ENCODE measurements at regions not wholly inside any gene's neighbourhood (a gene's known extent, or its start where the extent isn't known, plus 50 kb on each side); places are given as distances from the start of the nearest gene placed in this dataset.

- dilution Hi-C loops (cut with MboI; ENCODE audit: extremely low pct_ligation_motif_present, low sequenced_read_pairs), result no loop called here
- TF ChIP-seq EZH2 (IDR thresholded peaks at IDR 0.05; ENCODE audit: low read length), result no peak
- TF ChIP-seq, protein P1, sequence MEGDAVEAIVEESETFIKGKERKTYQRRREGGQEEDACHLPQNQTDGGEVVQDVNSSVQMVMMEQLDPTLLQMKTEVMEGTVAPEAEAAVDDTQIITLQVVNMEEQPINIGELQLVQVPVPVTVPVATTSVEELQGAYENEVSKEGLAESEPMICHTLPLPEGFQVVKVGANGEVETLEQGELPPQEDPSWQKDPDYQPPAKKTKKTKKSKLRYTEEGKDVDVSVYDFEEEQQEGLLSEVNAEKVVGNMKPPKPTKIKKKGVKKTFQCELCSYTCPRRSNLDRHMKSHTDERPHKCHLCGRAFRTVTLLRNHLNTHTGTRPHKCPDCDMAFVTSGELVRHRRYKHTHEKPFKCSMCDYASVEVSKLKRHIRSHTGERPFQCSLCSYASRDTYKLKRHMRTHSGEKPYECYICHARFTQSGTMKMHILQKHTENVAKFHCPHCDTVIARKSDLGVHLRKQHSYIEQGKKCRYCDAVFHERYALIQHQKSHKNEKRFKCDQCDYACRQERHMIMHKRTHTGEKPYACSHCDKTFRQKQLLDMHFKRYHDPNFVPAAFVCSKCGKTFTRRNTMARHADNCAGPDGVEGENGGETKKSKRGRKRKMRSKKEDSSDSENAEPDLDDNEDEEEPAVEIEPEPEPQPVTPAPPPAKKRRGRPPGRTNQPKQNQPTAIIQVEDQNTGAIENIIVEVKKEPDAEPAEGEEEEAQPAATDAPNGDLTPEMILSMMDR (optimal IDR thresholded peaks at IDR 0.05 in 1 of 3, IDR thresholded peaks at IDR 0.05 in 1 of 3, conservative IDR thresholded peaks at IDR 0.05 in 1 of 3; ENCODE audit: extremely low read depth in 1 of 3, insufficient read depth in 2 of 3, low read length in 3 of 3), result no peak
Measured at GRCh38 chr15:95864467-95864886, 466.0 kb upstream of the NR2F2 start.

GRCh38 chr15:95865330-95865739, 465.2 kb upstream of the NR2F2 start:
- dilution Hi-C loops (cut with MboI; ENCODE audit: extremely low pct_ligation_motif_present, low sequenced_read_pairs), result no loop called here
- Histone ChIP-seq H3K79me2 (ENCODE audit: control insufficient read depth, insufficient read depth, low read length) (no peaks in the 10 kb centered on the region), H3K27me3 (ENCODE audit: control insufficient read depth, extremely low read depth, insufficient read depth, low read length) (no peaks in the 10 kb centered on the region), H3K9me1 (ENCODE audit: control insufficient read depth, extremely low read depth, insufficient read depth, low read length) (no peaks in the 10 kb centered on the region), H3K9me3 (ENCODE audit: control insufficient read depth, low read depth, low read length) (no peaks in the 10 kb centered on the region), H3K4me1 (ENCODE audit: control insufficient read depth, extremely low read depth, insufficient read depth, low read length) (no peaks in the 10 kb centered on the region), H2AFZ (ENCODE audit: control insufficient read depth, low read length) (no peak overlapping the region), H3K36me3 (ENCODE audit: control insufficient read depth in 2 of 2, extremely low read depth in 1 of 2, insufficient read depth in 2 of 2, low read length in 2 of 2) (no peaks in the 10 kb centered on the region), H3K4me2 (ENCODE audit: control insufficient read depth, extremely low read depth, insufficient read depth, low read depth, low read length) (no peak overlapping the region), H4K20me1 (ENCODE audit: control insufficient read depth, extremely low read depth, insufficient read depth, low read length) (no peaks in the 10 kb centered on the region), H3K4me3 (ENCODE audit: control insufficient read depth in 2 of 3, extremely low read depth in 1 of 3, insufficient read depth in 2 of 3, low read depth in 1 of 3, low read length in 3 of 3) (no peak overlapping the region), H3K9ac (ENCODE audit: control insufficient read depth, extremely low read depth, insufficient read depth, low read length) (no peak overlapping the region), H3K27ac (ENCODE audit: control insufficient read depth, insufficient read depth, low read length) (no peak overlapping the region)
- FAIRE-seq, result no peak
- TF ChIP-seq, protein P1 (optimal IDR thresholded peaks at IDR 0.05 in 1 of 3, IDR thresholded peaks at IDR 0.05 in 1 of 3, conservative IDR thresholded peaks at IDR 0.05 in 1 of 3; ENCODE audit: extremely low read depth in 1 of 3, insufficient read depth in 2 of 3, low read length in 3 of 3), result no peak
- no peak for TF ChIP-seq EZH2 (IDR thresholded peaks at IDR 0.05; ENCODE audit: low read length)
- DNase-seq (ENCODE audit: low read depth, low spot score), result no peak

More at GRCh38 chr15:95864467-95864886, 466.0 kb upstream of the NR2F2 start:
- DNase-seq (ENCODE audit: low read depth, low spot score) (no peak), FAIRE-seq (no peak)
- Histone ChIP-seq H3K79me2 (ENCODE audit: control insufficient read depth, insufficient read depth, low read length) (no peaks in the 10 kb centered on the region), H4K20me1 (ENCODE audit: control insufficient read depth, extremely low read depth, insufficient read depth, low read length) (no peaks in the 10 kb centered on the region), H3K27ac (ENCODE audit: control insufficient read depth, insufficient read depth, low read length) (no peak overlapping the region), H3K4me3 (ENCODE audit: control insufficient read depth in 2 of 3, extremely low read depth in 1 of 3, insufficient read depth in 2 of 3, low read depth in 1 of 3, low read length in 3 of 3) (no peak overlapping the region), H2AFZ (ENCODE audit: control insufficient read depth, low read length) (no peak overlapping the region), H3K9me1 (ENCODE audit: control insufficient read depth, extremely low read depth, insufficient read depth, low read length) (no peaks in the 10 kb centered on the region), H3K9me3 (ENCODE audit: control insufficient read depth, low read depth, low read length) (no peaks in the 10 kb centered on the region), H3K9ac (ENCODE audit: control insufficient read depth, extremely low read depth, insufficient read depth, low read length) (no peak overlapping the region), H3K4me1 (ENCODE audit: control insufficient read depth, extremely low read depth, insufficient read depth, low read length) (no peaks in the 10 kb centered on the region), H3K4me2 (ENCODE audit: control insufficient read depth, extremely low read depth, insufficient read depth, low read depth, low read length) (no peak overlapping the region), H3K36me3 (ENCODE audit: control insufficient read depth in 2 of 2, extremely low read depth in 1 of 2, insufficient read depth in 2 of 2, low read length in 2 of 2) (no peaks in the 10 kb centered on the region), H3K27me3 (ENCODE audit: control insufficient read depth, extremely low read depth, insufficient read depth, low read length) (no peaks in the 10 kb centered on the region)

Data from keratinocyte (primary cell).